Naive B cell (primary cell): ENCODE measurements at regions not wholly inside any gene's neighbourhood (a gene's known extent, or its start where the extent isn't known, plus 50 kb on each side); places are given as distances from the start of the nearest gene placed in this dataset.
"Not testable (repeated sequence)": the region's sequence is repeated elsewhere in the genome, so short reads cannot be mapped to it uniquely, and the experiment has no call there.

ENCODE experiments used
- ATAC-seq, 2 donors: fragments of 150-1000 bp; cut with Tn5 transposase; 2 replicates each; pipeline ENCODE4 v1.10.0; 2021; ENCODE audit warnings: low read depth in 2 of 2, mild to moderate bottlenecking in 2 of 2, moderate library complexity in 2 of 2
- DNase-seq: peaks from one replicate; pipeline ENCODE4 v3.0.0; 2022
- H3K27ac Mint-ChIP-seq, 6 donors: one replicate each; pipeline ENCODE4 v1.8.0; 2020 to 2022; ENCODE audit warnings: mild to moderate bottlenecking in 6 of 6, mixed read lengths in 6 of 6, moderate library complexity in 5 of 6, inconsistent platforms in 2 of 6
- H3K27me3 Mint-ChIP-seq, 3 donors: one replicate each; pipeline ENCODE4 v1.8.0; 2021 to 2022; ENCODE audit warnings: mixed read lengths in 3 of 3, mild to moderate bottlenecking in 1 of 3
- H3K36me3 Mint-ChIP-seq, 2 donors: one replicate each; pipeline ENCODE4 v1.8.0; 2020 to 2022; ENCODE audit warnings: mixed read lengths in 2 of 2, inconsistent platforms in 1 of 2, mild to moderate bottlenecking in 1 of 2
- H3K4me1 Mint-ChIP-seq, 3 donors: one replicate each; pipeline ENCODE4 v1.8.0; 2020 to 2022; ENCODE audit warnings: mixed read lengths in 3 of 3, inconsistent platforms in 1 of 3, mild to moderate bottlenecking in 1 of 3, moderate library complexity in 1 of 3
- H3K4me3 Mint-ChIP-seq, 8 donors: one replicate each; pipeline ENCODE4 v1.8.0; 2020 to 2022; ENCODE audit warnings: mild to moderate bottlenecking in 8 of 8, mixed read lengths in 8 of 8, moderate library complexity in 8 of 8, inconsistent platforms in 2 of 8
- H3K9me3 Mint-ChIP-seq, 7 donors: one replicate each; pipeline ENCODE4 v1.8.0; 2020 to 2022; ENCODE audit warnings: mixed read lengths in 7 of 7, mild to moderate bottlenecking in 5 of 7, inconsistent platforms in 2 of 7, moderate library complexity in 1 of 7

DNA sequence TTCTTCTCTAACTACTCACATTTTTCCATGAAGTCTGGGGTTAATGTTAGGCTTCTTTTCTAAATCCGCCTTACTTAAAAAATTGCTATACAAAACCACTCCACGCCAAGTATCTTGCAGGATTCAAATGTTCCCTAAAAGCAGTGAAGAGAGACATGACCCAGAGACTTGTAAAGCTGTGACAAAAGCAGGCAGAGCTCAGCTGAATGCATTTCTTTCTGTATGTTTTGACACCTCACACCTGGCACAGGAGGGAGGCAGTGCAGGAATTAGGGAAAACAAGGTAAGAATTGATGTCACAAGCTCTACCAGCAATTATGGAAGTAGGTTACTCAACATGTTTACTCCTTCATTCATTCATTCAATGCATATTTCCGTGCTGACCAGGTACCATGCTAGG lies 295.0 kb downstream of the RPAP3 start:
- H3K36me3 Mint-ChIP-seq = no peaks in the 10 kb centered on the region
- H3K4me1 Mint-ChIP-seq = peaks cover 16 to 27% (median 19%) of the 10 kb centered on the region in 3 donors
- ATAC-seq (no peak), DNase-seq (no peak)
- peak overlapping the region in 2 of 6 donors; percentile 32 to 36 for H3K27ac Mint-ChIP-seq
- no peaks in the 10 kb centered on the region for H3K27me3 Mint-ChIP-seq
- H3K9me3 Mint-ChIP-seq = no peaks in the 10 kb centered on the region
- no peak overlapping the region for H3K4me3 Mint-ChIP-seq

DNA sequence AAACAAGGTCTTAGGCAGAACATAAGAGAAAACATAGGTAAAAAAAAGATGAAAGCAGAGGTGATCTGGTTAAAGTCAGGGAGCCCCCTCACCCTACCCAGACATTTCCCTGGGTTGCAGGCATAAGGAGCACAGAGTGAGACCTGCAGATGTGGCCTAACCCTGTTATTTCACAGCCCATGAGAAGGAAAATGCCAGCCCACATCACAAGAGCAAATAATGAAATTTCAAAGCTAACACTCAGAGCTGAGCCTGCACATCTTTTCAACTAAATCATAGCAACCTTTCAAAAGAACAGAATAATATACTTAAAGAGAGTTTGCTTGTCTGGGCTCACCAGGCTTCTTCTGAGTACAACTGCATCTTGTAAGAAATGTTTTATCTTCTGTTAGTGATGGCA lies 295.4 kb downstream of the RPAP3 start:
- ATAC-seq = no peak
- Mint-ChIP-seq H3K4me1 (peaks cover 18 to 27% (median 19%) of the 10 kb centered on the region in 3 donors), H3K27ac (peak overlapping the region in 2 of 6 donors; percentile 36 to 57), H3K4me3 (no peak overlapping the region), H3K36me3 (no peaks in the 10 kb centered on the region), H3K9me3 (no peaks in the 10 kb centered on the region), H3K27me3 (no peaks in the 10 kb centered on the region)
- no peak for DNase-seq

DNA sequence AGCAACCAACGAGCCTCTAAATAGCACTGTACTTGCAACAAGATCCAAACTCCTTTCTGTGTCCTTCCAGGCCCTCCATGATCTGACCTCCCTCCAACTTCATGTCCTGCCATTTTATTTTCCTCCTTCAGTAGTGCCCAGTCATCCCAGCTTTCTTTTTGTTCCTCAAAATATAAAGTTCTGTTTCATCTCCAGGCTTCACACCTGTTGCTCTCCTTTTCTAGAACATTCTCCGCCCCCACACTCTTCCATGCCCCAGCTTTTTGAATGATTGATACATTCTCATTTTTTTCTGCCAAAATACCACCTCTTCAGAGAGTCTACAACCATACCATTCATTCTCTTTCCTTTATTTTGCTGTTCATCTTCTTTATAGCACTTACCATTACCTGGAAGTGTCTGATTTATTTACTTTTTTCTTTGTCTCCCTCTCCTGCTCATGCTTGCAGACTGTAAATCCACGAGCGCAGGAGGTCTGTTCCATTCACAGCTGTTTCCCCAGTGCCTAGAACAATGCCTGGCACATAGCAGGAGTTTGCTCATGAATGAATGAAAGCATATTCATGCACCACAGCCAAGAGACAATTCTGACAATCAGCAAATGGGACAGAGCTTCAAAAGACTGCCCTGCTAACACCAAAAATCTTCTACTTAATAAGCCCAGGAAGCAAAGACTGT lies 296.4 kb downstream of the RPAP3 start:
- Mint-ChIP-seq H3K36me3 (no peaks in the 10 kb centered on the region), H3K4me1 (peaks cover 14 to 25% (median 18%) of the 10 kb centered on the region in 3 donors), H3K27me3 (no peaks in the 10 kb centered on the region), H3K27ac (peak overlapping the region in 2 of 6 donors; percentile 62 to 78), H3K4me3 (no peak overlapping the region), H3K9me3 (no peaks in the 10 kb centered on the region)
- DNase-seq = no peak
- no peak for ATAC-seq

- Mint-ChIP-seq H3K36me3 (no peaks in the 10 kb centered on the region), H3K27me3 (no peaks in the 10 kb centered on the region), H3K4me3 (peak overlapping the region in 1 of 8 donors; percentile 26), H3K27ac (peak overlapping the region in 3 of 6 donors; percentile 20 to 89 (median 75)), H3K9me3 (peaks cover 0 to 1% (median 0%) of the 10 kb centered on the region in 7 donors), H3K4me1 (peaks cover 18 to 31% (median 20%) of the 10 kb centered on the region in 3 donors)
- peak; percentile 99 for ATAC-seq
- peak; percentile 76 for DNase-seq
Observed at GRCh38 chr12:47408171-47408871, 297.5 kb downstream of the RPAP3 start.

DNA sequence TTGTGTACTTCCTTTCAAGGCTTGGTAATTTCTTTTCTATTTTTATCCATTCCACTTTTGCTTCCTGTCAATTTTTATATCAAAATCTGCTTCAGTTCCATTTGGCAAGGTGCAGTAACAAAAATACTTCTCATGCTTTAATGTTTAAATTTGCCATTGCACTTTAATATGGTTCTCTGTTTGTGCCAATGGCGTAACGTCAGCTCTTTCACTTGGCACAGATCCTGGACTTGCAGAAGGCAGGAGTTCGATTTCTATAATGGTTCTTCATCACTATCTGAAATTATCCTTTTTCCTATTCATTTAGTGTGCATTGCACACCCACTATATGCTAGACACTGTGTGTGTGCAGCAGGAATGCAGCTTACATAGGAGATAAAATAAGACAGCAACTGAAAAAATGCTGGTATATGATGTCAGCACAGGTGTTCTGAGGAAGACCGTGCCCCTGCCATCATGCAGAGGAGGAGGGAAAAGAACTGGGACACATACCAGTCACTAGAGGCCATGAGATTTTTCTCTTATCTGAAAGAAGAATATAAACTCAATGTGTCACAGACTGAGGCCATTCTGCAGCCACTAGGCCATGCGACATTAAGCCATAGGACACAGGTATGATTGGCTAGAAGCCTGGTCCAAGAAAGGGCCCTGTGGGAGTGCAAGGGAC lies 298.2 kb downstream of the RPAP3 start:
- no peaks in the 10 kb centered on the region for H3K36me3 Mint-ChIP-seq
- no peak for ATAC-seq
- DNase-seq = no peak
- no peaks in the 10 kb centered on the region for H3K27me3 Mint-ChIP-seq
- H3K4me3 Mint-ChIP-seq = peak overlapping the region in 2 of 8 donors; percentile 12 to 26
- peaks cover 0 to 1% (median 0%) of the 10 kb centered on the region in 7 donors for H3K9me3 Mint-ChIP-seq
- H3K4me1 Mint-ChIP-seq = peaks cover 24 to 38% (median 25%) of the 10 kb centered on the region in 3 donors
- H3K27ac Mint-ChIP-seq = peak overlapping the region in 5 of 6 donors; percentile 20 to 89 (median 25)

DNA sequence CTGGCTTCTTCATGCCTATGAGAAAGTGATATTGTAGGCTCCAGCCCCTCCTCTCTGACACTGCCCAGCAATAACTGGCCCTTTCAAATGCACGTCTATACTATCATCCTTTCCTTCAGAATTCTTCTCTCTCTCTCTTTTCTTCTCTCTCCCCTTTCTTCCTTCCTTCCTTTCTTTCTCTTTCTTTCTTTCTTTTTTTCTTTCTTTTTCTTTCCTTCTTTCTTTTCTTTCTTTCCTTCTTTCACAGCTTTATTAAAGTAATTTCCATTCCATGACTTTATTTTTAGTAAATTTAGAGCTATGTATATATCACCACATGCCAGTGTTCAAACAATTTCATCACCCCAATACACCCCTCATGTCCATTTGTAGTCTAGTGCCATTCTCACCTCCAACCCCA lies 302.1 kb downstream of the RPAP3 start:
- H3K9me3 Mint-ChIP-seq = peaks cover 0 to 29% (median 16%) of the 10 kb centered on the region in 7 donors
- DNase-seq = no peak
- H3K36me3 Mint-ChIP-seq = peaks cover 0 to 9% of the 10 kb centered on the region in 2 donors
- no peaks in the 10 kb centered on the region for H3K27me3 Mint-ChIP-seq
- H3K4me1 Mint-ChIP-seq = peaks cover 38 to 67% (median 47%) of the 10 kb centered on the region in 3 donors
- peak overlapping the region in 1 of 8 donors; percentile 50 for H3K4me3 Mint-ChIP-seq
- ATAC-seq = no peak
- peak overlapping the region in 3 of 6 donors; percentile 12 to 60 (median 33) for H3K27ac Mint-ChIP-seq

DNA sequence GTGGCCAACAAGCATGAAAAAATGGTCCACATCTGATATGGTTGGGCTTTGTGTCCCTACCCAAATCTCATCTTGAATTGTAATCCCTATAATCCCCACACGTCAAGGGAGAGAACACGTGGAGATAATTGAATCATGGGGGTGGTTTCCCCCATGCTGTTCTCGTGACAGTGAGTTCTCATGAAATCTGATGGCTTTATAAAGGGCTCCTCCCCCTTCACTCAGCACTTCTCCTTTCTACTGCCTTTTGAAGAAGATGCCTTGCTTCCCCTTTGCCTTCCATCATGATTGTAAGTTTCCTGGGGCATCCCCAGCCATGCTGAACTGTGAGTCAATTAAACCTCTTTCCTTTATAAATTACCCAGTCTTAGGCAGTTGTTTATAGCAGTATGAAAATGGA lies 304.6 kb downstream of the RPAP3 start:
- Mint-ChIP-seq H3K4me3 (peak overlapping the region in 1 of 8 donors; percentile 44), H3K4me1 (peaks cover 40 to 66% (median 50%) of the 10 kb centered on the region in 3 donors), H3K9me3 (peaks cover 5 to 44% (median 31%) of the 10 kb centered on the region in 7 donors), H3K36me3 (peaks cover 10 to 14% of the 10 kb centered on the region in 2 donors), H3K27ac (peak overlapping the region; percentile 26 to 94 (median 82))
- DNase-seq = peak; percentile 75
- peak; percentile 81 to 86 for ATAC-seq
- not testable (repeated sequence) for H3K27me3 Mint-ChIP-seq

DNA sequence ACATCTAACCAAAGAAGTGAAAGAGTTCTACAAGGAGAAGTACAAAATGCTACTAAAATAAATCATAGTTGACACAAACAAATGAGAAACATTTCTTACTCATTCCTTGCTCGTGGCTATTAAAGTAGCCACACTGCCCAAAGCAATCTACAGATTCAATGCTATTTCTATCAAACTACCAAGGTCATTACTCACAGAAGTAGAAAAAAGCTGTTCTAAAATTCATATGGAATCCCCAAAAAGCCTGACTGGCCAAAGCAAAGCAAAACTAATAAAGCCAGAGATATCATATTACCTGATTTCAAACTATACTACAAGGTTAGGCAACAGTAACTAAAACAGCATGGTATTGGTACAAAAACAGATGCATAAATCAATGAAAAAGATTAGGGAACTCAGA lies 305.6 kb downstream of the RPAP3 start:
- Mint-ChIP-seq H3K27me3 (no peaks in the 10 kb centered on the region), H3K4me3 (no peak overlapping the region), H3K9me3 (peaks cover 5 to 48% (median 31%) of the 10 kb centered on the region in 7 donors), H3K4me1 (peaks cover 37 to 73% (median 52%) of the 10 kb centered on the region in 3 donors), H3K36me3 (peaks cover 11 to 14% of the 10 kb centered on the region in 2 donors), H3K27ac (peak overlapping the region in 3 of 6 donors; percentile 60 to 98 (median 81))
- ATAC-seq (no peak), DNase-seq (no peak)

DNA sequence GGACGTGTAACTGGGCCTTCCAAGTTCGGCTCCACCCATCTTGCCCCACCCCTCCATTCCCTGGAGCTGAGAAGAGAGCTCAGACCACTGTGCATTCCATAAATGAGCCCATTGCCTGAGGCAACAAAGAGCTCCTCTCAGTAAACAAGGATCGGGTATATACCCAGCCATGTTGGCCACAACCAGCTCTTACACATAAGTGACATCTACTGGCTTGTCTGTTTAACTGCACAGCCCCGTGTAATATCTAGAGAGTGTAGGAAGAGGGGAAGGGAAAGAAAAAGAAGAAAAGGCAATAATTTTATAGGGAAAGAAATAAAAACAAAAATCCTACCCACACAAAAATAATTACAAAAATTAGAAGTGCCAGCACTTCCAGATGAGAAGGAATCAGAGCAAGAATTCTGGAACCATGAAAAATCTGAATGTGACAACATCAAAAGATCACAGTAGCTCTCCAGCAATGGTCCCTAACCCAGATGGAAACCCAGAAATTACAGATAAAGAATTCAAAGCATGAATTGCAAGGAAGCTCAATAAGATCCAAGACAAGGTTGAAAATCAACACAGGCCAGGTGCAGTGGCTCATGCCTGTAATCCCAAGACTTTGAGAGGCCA lies 308.1 kb downstream of the RPAP3 start:
- Mint-ChIP-seq H3K4me1 (peaks cover 35 to 82% (median 46%) of the 10 kb centered on the region in 3 donors), H3K9me3 (peaks cover 5 to 51% (median 31%) of the 10 kb centered on the region in 7 donors), H3K27me3 (no peaks in the 10 kb centered on the region), H3K4me3 (peak overlapping the region in 5 of 8 donors; percentile 38 to 78 (median 55)), H3K36me3 (peaks cover 11 to 14% of the 10 kb centered on the region in 2 donors), H3K27ac (peak overlapping the region in 5 of 6 donors; percentile 71 to 86 (median 79))
- DNase-seq (peak; percentile 27), ATAC-seq (peak; percentile 55)

DNA sequence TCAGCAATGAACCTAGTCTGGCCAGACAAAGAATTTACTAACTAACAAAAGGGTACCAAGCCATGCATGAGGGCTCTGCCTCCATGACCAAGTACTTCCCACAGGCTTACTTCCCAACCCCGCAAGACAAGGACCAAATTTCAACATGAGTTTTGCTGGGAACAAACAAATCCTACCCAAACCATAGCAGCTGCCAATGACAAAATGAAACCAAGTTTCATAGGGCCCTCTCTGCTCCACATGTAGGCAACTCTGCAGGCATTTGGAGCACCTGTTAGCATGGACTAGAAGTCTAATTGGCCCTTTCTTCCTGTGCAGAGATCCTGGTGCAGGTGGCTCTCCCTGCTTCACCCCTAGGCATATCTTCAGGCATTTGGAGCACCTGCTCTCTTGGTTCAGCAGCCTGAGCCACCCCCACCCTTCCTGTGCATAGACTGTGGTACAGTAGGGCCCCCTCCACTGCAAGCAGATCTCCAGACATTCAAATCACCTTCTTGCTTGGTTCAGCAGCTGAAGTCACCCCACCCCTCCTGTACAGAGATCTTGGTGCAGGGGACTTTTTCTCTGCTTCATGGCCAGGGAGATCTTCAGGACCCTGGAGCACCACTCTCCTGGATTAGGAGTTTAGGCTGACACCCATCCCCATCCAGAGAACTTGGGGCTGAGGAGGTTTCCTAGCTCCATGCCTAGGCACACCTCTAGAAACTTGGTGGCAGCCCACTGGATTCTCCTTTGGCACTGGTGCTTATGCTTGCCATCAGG lies 308.7 kb downstream of the RPAP3 start:
- Mint-ChIP-seq H3K27ac (peak overlapping the region in 4 of 6 donors; percentile 51 to 83 (median 75)), H3K36me3 (peaks cover 11 to 14% of the 10 kb centered on the region in 2 donors), H3K4me1 (peaks cover 31 to 83% (median 44%) of the 10 kb centered on the region in 3 donors), H3K9me3 (peaks cover 5 to 47% (median 31%) of the 10 kb centered on the region in 7 donors), H3K27me3 (no peaks in the 10 kb centered on the region), H3K4me3 (peak overlapping the region in 5 of 8 donors; percentile 38 to 78 (median 55))
- DNase-seq = peak; percentile 28
- peak; percentile 55 to 63 for ATAC-seq

GRCh38 chr12:47394070-47394469 lies 311.8 kb downstream of the RPAP3 start:
- no peak for DNase-seq
- H3K9me3 Mint-ChIP-seq = peaks cover 2 to 23% (median 15%) of the 10 kb centered on the region in 7 donors

GRCh38 chr12:47393403-47393790 lies 312.4 kb downstream of the RPAP3 start:
- no peak for ATAC-seq
- Mint-ChIP-seq H3K27me3 (no peaks in the 10 kb centered on the region), H3K9me3 (peaks cover 2 to 23% (median 15%) of the 10 kb centered on the region in 7 donors), H3K36me3 (peaks cover 5 to 11% of the 10 kb centered on the region in 2 donors), H3K4me1 (peaks cover 36 to 78% (median 39%) of the 10 kb centered on the region in 3 donors), H3K4me3 (peak overlapping the region in 1 of 8 donors; percentile 57), H3K27ac (peak overlapping the region in 5 of 6 donors; percentile 36 to 78 (median 49))
- DNase-seq = no peak

More at GRCh38 chr12:47394070-47394469, 311.8 kb downstream of the RPAP3 start:
- ATAC-seq = no peak
- no peak overlapping the region for H3K4me3 Mint-ChIP-seq
- H3K27me3 Mint-ChIP-seq = no peaks in the 10 kb centered on the region
- peak overlapping the region in 1 of 6 donors; percentile 71 for H3K27ac Mint-ChIP-seq
- H3K36me3 Mint-ChIP-seq = peaks cover 5 to 11% of the 10 kb centered on the region in 2 donors
- H3K4me1 Mint-ChIP-seq = peaks cover 36 to 82% (median 39%) of the 10 kb centered on the region in 3 donors
